IMR-90 (cell line): ENCODE measurements at regions not wholly inside any gene's neighbourhood (a gene's known extent, or its start where the extent isn't known, plus 50 kb on each side); places are given as distances from the start of the nearest gene placed in this dataset.

Experiments used
- ATAC-seq: fragments of 200-7000 bp; cut with Tn5 transposase; 2 replicates; pipeline ENCODE4 v1.9.1; 2020; ENCODE audit warnings: low read depth, mild to moderate bottlenecking, moderate library complexity
- BruUV-seq: library from RNA; stranded (reverse); fragments of 400-500 nt; replicated peaks from 2 replicates; lab custom pipeline; 2021; lab: Mats Ljungman, UMichigan
- CTCF ChIA-PET: fragments of 300-600 bp; formaldehyde crosslinking; extraction: SDS; loops from one replicate; lab custom pipeline; 2021; ENCODE audit warnings: antibody characterized with exemption; lab: Yijun Ruan, JAX
- POLR2A ChIA-PET: fragments of 300-600 bp; sonication (Branson Sonifier 250); formaldehyde crosslinking; loops from one replicate; lab custom pipeline; 2022; ENCODE audit warnings: antibody characterized with exemption; ENCODE audit not compliant: unreplicated experiment; lab: Charles Lee
- DNase-seq: peaks from one replicate; pipeline ENCODE4 v3.0.0; 2013
- H2AFZ ChIP-seq: replicated peaks from 2 replicates; pipeline ENCODE3; 2013; ENCODE audit warnings: low read length, mild to moderate bottlenecking; ENCODE audit not compliant: poor library complexity
- H2AK5ac ChIP-seq: 2 replicates; pipeline ENCODE4 v1.6.1; 2013; ENCODE audit warnings: low read depth, low read length, inconsistent platforms
- H2AK9ac ChIP-seq: replicated peaks from 2 replicates; pipeline ENCODE3; 2013; ENCODE audit warnings: mild to moderate bottlenecking, low read depth, low read length, moderate library complexity; ENCODE audit not compliant: poor library complexity
- H2BK120ac ChIP-seq: 2 replicates; pipeline ENCODE4 v1.6.1; 2013; ENCODE audit warnings: low read depth, low read length, inconsistent platforms
- H2BK15ac ChIP-seq: 3 replicates; pipeline ENCODE4 v1.6.1; 2013; ENCODE audit warnings: low read depth, low read length, inconsistent platforms
- H2BK20ac ChIP-seq: 2 replicates; pipeline ENCODE4 v1.6.1; 2013; ENCODE audit warnings: low read depth, mild to moderate bottlenecking, inconsistent platforms, low read length, moderate library complexity
- H2BK5ac ChIP-seq: 2 replicates; pipeline ENCODE4 v1.6.1; 2013; ENCODE audit warnings: mild to moderate bottlenecking, low read depth, low read length, inconsistent platforms; ENCODE audit not compliant: poor library complexity, severe bottlenecking
- H3K14ac ChIP-seq: replicated peaks from 2 replicates; pipeline ENCODE4 v1.6.1; 2013; ENCODE audit warnings: low read depth, low read length, inconsistent platforms
- H3K18ac ChIP-seq: 2 replicates; pipeline ENCODE4 v1.6.1; 2013; ENCODE audit warnings: low read depth, low read length, control low read depth
- H3K23ac ChIP-seq: 2 replicates; pipeline ENCODE4 v1.6.1; 2013; ENCODE audit warnings: low read depth, low read length, inconsistent platforms
- H3K27ac ChIP-seq: 2 replicates; pipeline ENCODE4 v1.5.1; 2013; ENCODE audit warnings: mild to moderate bottlenecking, control low read depth, low read length; ENCODE audit not compliant: insufficient read depth
- H3K27me3 ChIP-seq: 2 replicates; pipeline ENCODE4 v1.6.1; 2013; ENCODE audit warnings: low read length; ENCODE audit not compliant: control insufficient read depth, insufficient read depth
- H3K36me3 ChIP-seq: 2 replicates; pipeline ENCODE4 v1.6.1; 2013; ENCODE audit warnings: low read length, mixed read lengths; ENCODE audit not compliant: control insufficient read depth, insufficient read depth
- H3K4ac ChIP-seq: 2 replicates; pipeline ENCODE4 v1.6.1; 2013; ENCODE audit warnings: low read depth, low read length, inconsistent platforms
- H3K4me1 ChIP-seq: 2 replicates; pipeline ENCODE4 v1.6.1; 2013; ENCODE audit warnings: low read length, mixed read lengths; ENCODE audit not compliant: control insufficient read depth, insufficient read depth
- H3K4me2 ChIP-seq: 2 replicates; pipeline ENCODE4 v1.6.1; 2013; ENCODE audit warnings: low read depth, mild to moderate bottlenecking, control low read depth, low read length, moderate library complexity
- H3K4me3 ChIP-seq: 2 replicates; pipeline ENCODE4 v1.5.1; 2013; ENCODE audit warnings: low read depth, mild to moderate bottlenecking, control low read depth, low read length, moderate library complexity; ENCODE audit not compliant: insufficient read depth
- H3K56ac ChIP-seq: 2 replicates; pipeline ENCODE4 v1.6.1; 2013; ENCODE audit warnings: low read length, inconsistent platforms; ENCODE audit not compliant: insufficient read depth; ENCODE audit errors: extremely low read depth
- H3K79me1 ChIP-seq, 2 experiments: 2 replicates each; pipeline ENCODE4 v1.6.1; 2013; ENCODE audit warnings: low read length in 2 of 2, inconsistent platforms in 1 of 2, low read depth in 1 of 2
- H3K9ac ChIP-seq: 2 replicates; pipeline ENCODE4 v1.6.1; 2013; ENCODE audit warnings: low read depth, low read length, control low read depth
- H3K9me1 ChIP-seq: 2 replicates; pipeline ENCODE4 v1.6.1; 2013; ENCODE audit warnings: low read length, inconsistent platforms; ENCODE audit not compliant: insufficient read depth
- H3K9me3 ChIP-seq: 2 replicates; pipeline ENCODE4 v1.6.1; 2013; ENCODE audit warnings: low read length; ENCODE audit not compliant: control insufficient read depth, insufficient read depth
- H4K20me1 ChIP-seq: 2 replicates; pipeline ENCODE4 v1.6.1; 2013; ENCODE audit warnings: low read length, inconsistent platforms; ENCODE audit not compliant: insufficient read depth
- H4K5ac ChIP-seq: 2 replicates; pipeline ENCODE4 v1.6.1; 2013; ENCODE audit warnings: mild to moderate bottlenecking, low read depth, low read length, control low read depth
- H4K8ac ChIP-seq, 2 experiments: 2 replicates each; pipeline ENCODE4 v1.6.1; 2013; ENCODE audit warnings: low read depth in 2 of 2, low read length in 2 of 2, control low read depth in 1 of 2, inconsistent platforms in 1 of 2
- H4K91ac ChIP-seq: 2 replicates; pipeline ENCODE4 v1.6.1; 2013; ENCODE audit warnings: low read depth, low read length, inconsistent platforms; ENCODE audit not compliant: insufficient read depth
- BHLHE40 ChIP-seq: fragments of 150-350 bp; IDR thresholded peaks from 2 replicates; pipeline ENCODE4 v1.6.1; 2016; ENCODE audit warnings: mild to moderate bottlenecking, low read depth, low read length
- CEBPB ChIP-seq: IDR thresholded peaks from 2 replicates; pipeline ENCODE4 v1.6.1; 2012; ENCODE audit warnings: low read depth, low read length, improper control_type of control experiment
- CHD1 ChIP-seq: IDR thresholded peaks from 2 replicates; pipeline ENCODE4 v1.6.1; 2012; ENCODE audit warnings: low read depth, low read length, improper control_type of control experiment
- FOS ChIP-seq: fragments of 150-350 bp; IDR thresholded peaks from 2 replicates; pipeline ENCODE4 v1.6.1; 2016; ENCODE audit warnings: low read depth, low read length
- MAFK ChIP-seq: IDR thresholded peaks from 2 replicates; pipeline ENCODE4 v1.6.1; 2012; ENCODE audit warnings: low read depth, low read length, improper control_type of control experiment
- MAZ ChIP-seq: IDR thresholded peaks from 2 replicates; pipeline ENCODE4 v1.6.1; 2012; ENCODE audit warnings: low read depth, mild to moderate bottlenecking, low read length, improper control_type of control experiment, moderate library complexity, borderline replicate concordance
- MXI1 ChIP-seq: IDR thresholded peaks from 2 replicates; pipeline ENCODE4 v1.6.1; 2012; ENCODE audit warnings: low read depth, mild to moderate bottlenecking, low read length, moderate library complexity, borderline replicate concordance
- NFE2L2 ChIP-seq: fragments of 150-350 bp; IDR thresholded peaks from 2 replicates; pipeline ENCODE4 v1.6.1; 2016; ENCODE audit warnings: low read depth, mild to moderate bottlenecking, low read length
- POLR2A ChIP-seq: IDR thresholded peaks from 2 replicates; pipeline ENCODE4 v1.6.1; 2012; ENCODE audit warnings: mild to moderate bottlenecking, low read depth, low read length
- RAD21 ChIP-seq: IDR thresholded peaks from 2 replicates; pipeline ENCODE4 v1.6.1; 2012; ENCODE audit warnings: low read length, improper control_type of control experiment
- RCOR1 ChIP-seq: IDR thresholded peaks from 2 replicates; pipeline ENCODE4 v1.6.1; 2012; ENCODE audit warnings: mild to moderate bottlenecking, low read length, improper control_type of control experiment; ENCODE audit not compliant: insufficient replicate concordance
- RFX5 ChIP-seq: IDR thresholded peaks from 2 replicates; pipeline ENCODE4 v1.8.0; 2012; ENCODE audit warnings: low read depth, mild to moderate bottlenecking, low read length, moderate library complexity
- SMC3 ChIP-seq: fragments of 150-350 bp; IDR thresholded peaks from 2 replicates; pipeline ENCODE4 v1.6.1; 2016; ENCODE audit warnings: low read depth, mild to moderate bottlenecking, antibody characterized with exemption, low read length, moderate library complexity
- WGBS, 2 experiments: methylation state at CpG; one replicate each; pipeline versions ENCODE4 v1.1.5 to v1.1.7; 2013; ENCODE audit warnings: missing lambda C conversion rate in 2 of 2; ENCODE audit not compliant: insufficient read length in 1 of 2; ENCODE audit errors: extremely low coverage in 2 of 2; 5-methylcytosine and 5-hydroxymethylcytosine counted together
- dilution Hi-C: fragments of 300-500 bp; cut with HindIII; formaldehyde crosslinking; loops from one replicate; pipeline ENCODE4 v1.14.3; 2018; ENCODE audit warnings: low sequenced_read_pairs; ENCODE audit not compliant: unreplicated experiment
- in situ Hi-C: fragments of 300-500 bp; cut with MboI; formaldehyde crosslinking; loops from 3 replicates; pipeline ENCODE4 v1.14.3; 2019; ENCODE audit warnings: low sequenced_read_pairs, inconsistent platforms, mixed read lengths
- intact Hi-C: fragments of 100-400 bp; cut with micrococcal nuclease; formaldehyde crosslinking; loops from 2 replicates; pipeline ENCODE4 v1.10.0; 2022
- TF ChIP-seq, protein P1 (sequence below): fragments of 150-350 bp; IDR thresholded peaks from 2 replicates; pipeline ENCODE4 v1.6.1; 2016; ENCODE audit warnings: low read depth, mild to moderate bottlenecking, low read length, moderate library complexity, borderline replicate concordance
- TF ChIP-seq, protein P2 (sequence below): fragments of 150-350 bp; IDR thresholded peaks from 2 replicates; pipeline ENCODE4 v1.6.1; 2017; ENCODE audit warnings: mild to moderate bottlenecking, antibody characterized with exemption, low read length, low read depth
- TF ChIP-seq, protein P3 (sequence below): conservative IDR thresholded peaks from 2 replicates; pipeline ENCODE4 v1.5.1; 2012; ENCODE audit warnings: mild to moderate bottlenecking, low read depth, low read length, improper control_type of control experiment

DNA sequence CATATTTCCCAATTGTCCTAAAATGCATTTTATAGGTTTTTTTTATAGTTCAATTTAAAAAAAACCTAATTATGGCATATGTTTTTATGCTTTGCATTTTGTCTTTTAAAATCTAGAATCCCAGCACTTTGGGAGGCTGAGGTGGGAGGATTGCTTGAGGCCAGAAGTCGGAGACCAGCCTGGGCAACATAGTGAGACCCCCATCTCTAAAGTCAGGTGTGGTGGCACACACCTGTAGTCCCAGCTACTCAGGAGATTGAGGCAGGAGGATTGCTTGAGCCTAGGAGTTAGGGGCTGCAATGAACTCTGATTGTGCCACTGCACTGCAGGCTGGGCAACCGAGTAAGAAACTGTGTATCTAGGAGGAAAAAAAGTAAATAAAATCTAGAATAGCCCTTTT is 137.2 kb upstream of the POU3F1 start:
- Histone ChIP-seq H3K23ac (no peak overlapping the region), H4K91ac (no peak overlapping the region), H2BK20ac (no peak overlapping the region), H2AFZ (no peak overlapping the region), H3K27ac (no peak overlapping the region), H4K8ac (no peak overlapping the region), H3K9me3 (no peaks in the 10 kb centered on the region), H2BK120ac (no peak overlapping the region), H3K4me3 (no peak overlapping the region), H2AK9ac (no peak overlapping the region), H2BK15ac (no peak overlapping the region), H3K9ac (no peak overlapping the region), H3K14ac (no peak overlapping the region), H3K27me3 (peaks cover 3% of the 10 kb centered on the region; the same call in 1 of the 2 replicates), H3K18ac (no peak overlapping the region), H2AK5ac (no peak overlapping the region), H2BK5ac (no peak overlapping the region), H3K4me2 (no peak overlapping the region), H3K4ac (no peak overlapping the region), H3K9me1 (no peaks in the 10 kb centered on the region), H3K36me3 (no peaks in the 10 kb centered on the region), H4K5ac (no peak overlapping the region), H3K79me1 (no peaks in the 10 kb centered on the region), H3K56ac (no peak overlapping the region), H4K20me1 (no peaks in the 10 kb centered on the region), H3K4me1 (no peaks in the 10 kb centered on the region)
- WGBS, 2 experiments, result no CpG with 5 or more reads among the region's 2 CpGs
- CTCF ChIA-PET, result no interaction called here
- intact Hi-C loops (no loop called here), in situ Hi-C loops (no loop called here), dilution Hi-C loops (no loop called here)
- POLR2A ChIA-PET, result no interaction called here
- no peak for TF ChIP-seq MXI1
- no peak for TF ChIP-seq MAFK
- TF ChIP-seq FOS, result no peak
- no peak for TF ChIP-seq RFX5
- no peak for TF ChIP-seq NFE2L2
- TF ChIP-seq, protein P1, sequence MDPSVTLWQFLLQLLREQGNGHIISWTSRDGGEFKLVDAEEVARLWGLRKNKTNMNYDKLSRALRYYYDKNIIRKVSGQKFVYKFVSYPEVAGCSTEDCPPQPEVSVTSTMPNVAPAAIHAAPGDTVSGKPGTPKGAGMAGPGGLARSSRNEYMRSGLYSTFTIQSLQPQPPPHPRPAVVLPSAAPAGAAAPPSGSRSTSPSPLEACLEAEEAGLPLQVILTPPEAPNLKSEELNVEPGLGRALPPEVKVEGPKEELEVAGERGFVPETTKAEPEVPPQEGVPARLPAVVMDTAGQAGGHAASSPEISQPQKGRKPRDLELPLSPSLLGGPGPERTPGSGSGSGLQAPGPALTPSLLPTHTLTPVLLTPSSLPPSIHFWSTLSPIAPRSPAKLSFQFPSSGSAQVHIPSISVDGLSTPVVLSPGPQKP, result no peak
- no peak for TF ChIP-seq RAD21
- TF ChIP-seq POLR2A, result no peak
- TF ChIP-seq SMC3, result no peak
- TF ChIP-seq BHLHE40, result no peak
- TF ChIP-seq MAZ, result no peak
- TF ChIP-seq CEBPB, result no peak
- TF ChIP-seq RCOR1, result no peak
- TF ChIP-seq, protein P2, sequence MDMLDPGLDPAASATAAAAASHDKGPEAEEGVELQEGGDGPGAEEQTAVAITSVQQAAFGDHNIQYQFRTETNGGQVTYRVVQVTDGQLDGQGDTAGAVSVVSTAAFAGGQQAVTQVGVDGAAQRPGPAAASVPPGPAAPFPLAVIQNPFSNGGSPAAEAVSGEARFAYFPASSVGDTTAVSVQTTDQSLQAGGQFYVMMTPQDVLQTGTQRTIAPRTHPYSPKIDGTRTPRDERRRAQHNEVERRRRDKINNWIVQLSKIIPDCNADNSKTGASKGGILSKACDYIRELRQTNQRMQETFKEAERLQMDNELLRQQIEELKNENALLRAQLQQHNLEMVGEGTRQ, result no peak
- TF ChIP-seq, protein P3, sequence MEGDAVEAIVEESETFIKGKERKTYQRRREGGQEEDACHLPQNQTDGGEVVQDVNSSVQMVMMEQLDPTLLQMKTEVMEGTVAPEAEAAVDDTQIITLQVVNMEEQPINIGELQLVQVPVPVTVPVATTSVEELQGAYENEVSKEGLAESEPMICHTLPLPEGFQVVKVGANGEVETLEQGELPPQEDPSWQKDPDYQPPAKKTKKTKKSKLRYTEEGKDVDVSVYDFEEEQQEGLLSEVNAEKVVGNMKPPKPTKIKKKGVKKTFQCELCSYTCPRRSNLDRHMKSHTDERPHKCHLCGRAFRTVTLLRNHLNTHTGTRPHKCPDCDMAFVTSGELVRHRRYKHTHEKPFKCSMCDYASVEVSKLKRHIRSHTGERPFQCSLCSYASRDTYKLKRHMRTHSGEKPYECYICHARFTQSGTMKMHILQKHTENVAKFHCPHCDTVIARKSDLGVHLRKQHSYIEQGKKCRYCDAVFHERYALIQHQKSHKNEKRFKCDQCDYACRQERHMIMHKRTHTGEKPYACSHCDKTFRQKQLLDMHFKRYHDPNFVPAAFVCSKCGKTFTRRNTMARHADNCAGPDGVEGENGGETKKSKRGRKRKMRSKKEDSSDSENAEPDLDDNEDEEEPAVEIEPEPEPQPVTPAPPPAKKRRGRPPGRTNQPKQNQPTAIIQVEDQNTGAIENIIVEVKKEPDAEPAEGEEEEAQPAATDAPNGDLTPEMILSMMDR, result no peak
- no peak for TF ChIP-seq CHD1
- no TSS peak for BruUV-seq
- no peak for ATAC-seq
- DNase-seq, result no peak
